HG03575 (cell line): ENCODE measurements at regions not wholly inside any gene's neighbourhood (a gene's known extent, or its start where the extent isn't known, plus 50 kb on each side); places are given as distances from the start of the nearest gene placed in this dataset.
"Not testable (repeated sequence)": the region's sequence is repeated elsewhere in the genome, so short reads cannot be mapped to it uniquely, and the experiment has no call there.

Source experiments
- ATAC-seq: cut with Tn5 transposase; IDR thresholded peaks from one replicate; pipeline ENCODE4 v1.9.1; 2021; ENCODE audit not compliant: unreplicated experiment, insufficient number of reproducible peaks, low FRiP score; ENCODE audit errors: extremely low read depth

DNA sequence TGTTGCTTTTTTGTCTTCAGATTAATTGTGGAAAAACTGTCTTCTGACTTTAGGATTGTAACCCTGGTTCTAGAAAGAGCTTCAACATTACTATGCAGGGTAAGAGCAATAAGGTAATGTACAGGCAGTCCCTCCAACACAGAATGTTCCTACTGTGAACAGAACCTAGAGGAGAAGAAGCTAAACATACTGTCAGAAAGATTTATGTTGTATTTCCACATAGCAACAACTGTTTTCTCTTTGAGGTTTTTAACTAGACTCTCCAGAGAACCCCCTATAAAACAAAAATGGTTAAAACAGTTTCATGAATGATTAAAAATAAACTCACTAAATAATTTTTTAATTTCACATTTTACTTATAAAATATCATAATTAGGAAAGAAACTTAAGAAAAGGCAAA is 64.3 kb upstream of the NAA35 start:
- no peak for ATAC-seq

DNA sequence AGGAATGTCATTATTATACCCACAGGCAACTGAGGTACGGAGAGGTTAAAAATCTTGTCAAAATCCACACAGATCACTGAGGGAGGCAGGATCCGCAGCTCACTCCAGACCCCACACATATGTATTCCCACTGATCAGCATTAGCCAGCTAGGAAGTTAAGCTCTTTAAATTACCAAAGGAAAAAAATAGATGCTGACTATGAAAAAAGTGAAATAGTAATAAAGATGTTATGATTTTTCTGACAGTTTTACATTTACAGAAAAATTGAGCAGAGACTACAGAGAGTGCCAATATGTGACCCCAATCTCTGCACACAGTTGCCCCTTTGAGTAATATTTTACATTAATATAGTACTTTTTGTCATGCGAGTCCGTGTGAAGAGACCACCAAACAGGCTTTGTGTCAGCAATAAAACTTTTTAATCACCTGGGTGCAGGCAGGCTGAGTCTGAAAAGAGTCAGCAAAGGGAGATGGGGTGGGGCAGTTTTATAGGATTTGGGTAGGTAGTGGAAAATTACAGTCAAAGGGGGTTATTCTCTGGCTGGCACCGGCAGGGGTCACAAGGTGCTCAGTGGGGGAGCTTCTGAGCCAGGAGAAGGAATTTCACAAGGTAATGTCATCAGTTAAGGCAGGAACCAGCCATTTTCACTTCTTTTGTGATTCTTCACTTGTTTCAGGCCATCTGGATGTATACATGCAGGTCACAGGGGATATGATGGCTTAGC is 61.9 kb upstream of the NAA35 start:
- not testable (repeated sequence) for ATAC-seq

DNA sequence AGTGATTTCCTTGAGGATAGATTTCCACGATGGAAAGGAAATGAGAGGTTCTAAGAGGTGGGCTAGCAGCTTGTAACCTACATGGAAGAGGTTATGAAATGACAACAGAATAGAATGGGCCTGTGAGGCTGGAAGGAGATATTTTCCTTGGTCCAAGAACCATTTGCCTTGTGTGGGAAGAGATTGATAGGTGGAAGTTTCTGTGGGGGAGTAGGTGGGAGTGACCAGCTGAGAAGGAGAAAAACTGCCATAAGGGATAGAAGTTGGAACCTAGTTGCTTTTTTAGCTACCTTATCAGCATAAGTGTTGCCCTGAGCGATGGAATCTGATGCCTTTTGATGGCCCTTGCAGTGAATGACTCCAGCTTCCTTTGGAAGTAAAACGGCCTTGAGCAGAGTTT is 60.4 kb upstream of the NAA35 start:
- ATAC-seq: not testable (repeated sequence)

DNA sequence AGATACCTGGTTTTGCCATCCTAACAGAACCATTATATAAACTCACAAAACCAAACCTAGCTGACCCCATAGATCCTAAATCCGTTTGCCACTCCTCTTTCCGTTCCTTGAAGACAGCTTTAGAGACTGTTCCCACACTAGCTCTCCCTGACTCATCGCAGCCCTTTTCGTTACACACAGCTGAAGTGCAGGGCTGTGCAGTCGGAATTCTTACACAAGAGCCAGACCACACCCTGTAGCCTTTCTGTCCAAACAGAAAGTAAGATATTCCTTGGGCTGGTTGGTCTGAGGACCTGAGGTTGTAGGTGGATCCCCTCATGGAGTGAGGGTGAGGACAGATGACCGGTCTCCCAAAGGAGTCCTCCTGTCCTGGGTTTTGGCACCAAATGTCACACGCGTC is 56.7 kb upstream of the NAA35 start:
- ATAC-seq: no peak

DNA sequence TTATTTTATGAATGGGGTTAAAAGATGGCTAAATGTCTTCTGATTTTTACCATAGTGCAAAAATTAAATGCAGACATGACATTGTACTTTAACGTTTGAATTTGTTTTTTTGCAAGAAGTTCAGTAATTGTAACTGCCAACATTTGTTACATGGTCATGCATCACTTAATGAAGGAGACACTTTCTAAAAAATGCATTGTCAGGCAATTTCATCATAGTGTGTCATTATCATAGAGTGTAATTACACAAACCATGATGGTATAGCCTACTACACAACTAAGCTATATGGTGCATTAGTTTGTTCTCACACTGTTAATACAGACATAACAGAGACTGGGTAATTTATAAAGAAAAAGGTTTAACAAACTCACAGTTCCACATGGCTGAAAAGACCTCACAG is 50.0 kb upstream of the NAA35 start:
- no peak for ATAC-seq
